ENCODE measurements at regions not wholly inside any gene's neighbourhood (a gene's known extent, or its start where the extent isn't known, plus 50 kb on each side); places are given as distances from the start of the nearest gene placed in this dataset.

- Histone ChIP-seq H3K27ac (ENCODE audit: low read depth, low read length) (no peak overlapping the region), H4K20me1 (replicated peaks in 1 of 2; ENCODE audit: control insufficient read depth in 1 of 2, insufficient read depth in 2 of 2, low read length in 2 of 2) (peaks cover 0 to 4% of the 10 kb centered on the region in 2 experiments), H2BK20ac (ENCODE audit: low read length) (no peak overlapping the region), H4K5ac (ENCODE audit: insufficient read length, low read depth, low read length) (no peak overlapping the region), H3K14ac (ENCODE audit: insufficient read length) (no peak overlapping the region), H2AFZ (ENCODE audit: low read length) (no peak overlapping the region), H2BK5ac (ENCODE audit: low read depth, low read length) (no peak overlapping the region), H3K4ac (replicated peaks; ENCODE audit: insufficient read length, low read depth, low read length) (no peak overlapping the region), H3K23ac (ENCODE audit: insufficient read length) (no peak overlapping the region), H3K36me3 (ENCODE audit: control insufficient read depth in 2 of 4, insufficient read depth in 4 of 4, low read length in 3 of 4) (no peaks in the 10 kb centered on the region), H4K91ac (replicated peaks; ENCODE audit: insufficient read length, low read length) (no peak overlapping the region), H2BK15ac (ENCODE audit: low read length) (no peak overlapping the region), H3K27me3 (replicated peaks in 1 of 4; ENCODE audit: control insufficient read depth in 3 of 4, extremely low read depth in 1 of 4, insufficient read depth in 3 of 4, low read length in 3 of 4) (no peaks in the 10 kb centered on the region; a peak in 2 of 7 replicates), H3K79me2 (ENCODE audit: control insufficient read depth in 1 of 2, insufficient read depth in 2 of 2, low read length in 2 of 2) (no peaks in the 10 kb centered on the region), H3K4me1 (replicated peaks in 1 of 4; ENCODE audit: control insufficient read depth in 3 of 4, insufficient read depth in 4 of 4, low read length in 3 of 4) (peaks cover 0 to 23% (median 9%) of the 10 kb centered on the region in 4 experiments; a peak in 6 of 7 replicates), H3K79me1 (ENCODE audit: low read depth, low read length) (no peaks in the 10 kb centered on the region), H3K4me3 (ENCODE audit: extremely low read depth in 1 of 4, insufficient read depth in 2 of 4, low read depth in 3 of 4, low read length in 4 of 4) (no peak overlapping the region), H2AK5ac (ENCODE audit: low read depth, low read length) (no peak overlapping the region), H3K9me3 (ENCODE audit: insufficient read depth in 2 of 2, low read depth in 1 of 2, low read length in 1 of 2) (no peaks in the 10 kb centered on the region), H3K23me2 (ENCODE audit: low read depth, low read length) (no peaks in the 10 kb centered on the region), H3K4me2 (ENCODE audit: insufficient read depth in 1 of 2, low read depth in 2 of 2, low read length in 2 of 2) (no peak overlapping the region), H4K8ac (ENCODE audit: extremely low read depth, insufficient read depth, low read length) (peak overlapping the region; percentile 28; the same call in 1 of the 2 replicates), H2BK120ac (replicated peaks; ENCODE audit: low read depth, low read length) (no peak overlapping the region), H3K9ac (replicated peaks in 1 of 4; ENCODE audit: extremely low read depth in 1 of 4, low read depth in 3 of 4, low read length in 3 of 4) (no peak overlapping the region), H3K56ac (replicated peaks; ENCODE audit: insufficient read length, low read depth, low read length) (no peak overlapping the region), H3K18ac (ENCODE audit: extremely low read depth, low read length) (no peak overlapping the region), H2BK12ac (ENCODE audit: low read depth, low read length) (no peak overlapping the region)
- DNase-seq (ENCODE audit: low read depth in 1 of 2, low spot score in 2 of 2) (no peak), FAIRE-seq (no peak)
- 80% methylated on average over 11 of the region's 11 CpGs; no CpG with 5 or more reads in 1 of the 2 experiments for WGBS, 2 experiments (ENCODE audit: extremely low coverage in 1 of 2, insufficient coverage in 1 of 2, insufficient read length in 1 of 2, insufficient replicate concordance in 2 of 2, low coverage in 1 of 2, low lambda C conversion rate in 2 of 2, missing lambda C conversion rate in 1 of 2)
- CTCF ChIA-PET (ENCODE audit: partially characterized antibody) = interaction anchor here (0.7 to 18.7 kb wide), 32 partner anchors 7 to 333 kb away, joined by 3 to 1065 read pairs (median 14); partner anchors contain the start of genes ALAD and HDHD3
- POLR2A ChIA-PET (ENCODE audit: partially characterized antibody) = interaction anchor here (0.9 to 4.5 kb wide), 4 partner anchors 34 to 244 kb away, joined by 3 to 46 read pairs (median 8); no protein-coding TSS in a partner anchor
- TF ChIP-seq BCL11A (IDR thresholded peaks at IDR 0.05; ENCODE audit: low read depth in 2 of 2, low read length in 2 of 2) (no peak), EP300 (IDR thresholded peaks at IDR 0.05; ENCODE audit: borderline replicate concordance in 1 of 2, low read depth in 2 of 2, low read length in 2 of 2) (no peak), BACH1 (IDR thresholded peaks at IDR 0.05; ENCODE audit: low read length) (no peak), SP1 (IDR thresholded peaks at IDR 0.05; ENCODE audit: low read depth, low read length) (no peak), SRF (IDR thresholded peaks at IDR 0.05; ENCODE audit: low read depth, low read length) (no peak), TAF1 (IDR thresholded peaks at IDR 0.05; ENCODE audit: low read depth, low read length) (no peak)
Observed at GRCh38 chr9:113653746-113654604, 190.4 kb downstream of the RGS3 start.
